K562 (cell line): ENCODE measurements at regions not wholly inside any gene's neighbourhood (a gene's known extent, or its start where the extent isn't known, plus 50 kb on each side); places are given as distances from the start of the nearest gene placed in this dataset.

Experiments
- ATAC-seq: fragments of 200-7000 bp; cut with Tn5 transposase; 3 replicates; pipeline ENCODE4 v1.9.1; 2020; ENCODE audit warnings: moderate library complexity
- BruUV-seq: library from RNA; stranded (reverse); fragments of 400-500 nt; replicated peaks from 2 replicates; lab custom pipeline; 2021; lab: Mats Ljungman, UMichigan
- CTCF ChIA-PET: fragments of 300-600 bp; formaldehyde crosslinking; extraction: SDS; loops from one replicate; lab custom pipeline; 2021; ENCODE audit warnings: low intra/inter-chr PET ratio; lab: Yijun Ruan, JAX
- POLR2A ChIA-PET: fragments of 300-600, 350-650 bp; sonication (Branson Sonifier 250); formaldehyde crosslinking; extraction: SDS; loops from one replicate; lab custom pipeline; 2021; ENCODE audit warnings: antibody characterized with exemption, inconsistent platforms; lab: Yijun Ruan, JAX
- DNase-seq, 4 experiments: peaks; one replicate each; pipeline versions ENCODE4 v3.0.0 to v3.0.0-alpha.2; 2011 to 2018; ENCODE audit warnings: low spot score in 3 of 4, mixed read lengths in 3 of 4; ENCODE audit errors: extremely low read depth in 1 of 4
- FAIRE-seq: peaks from 2 replicates; lab custom pipeline; 2011; peaks lifted over from hg19 to GRCh38; lab: Jason Lieb, UNC
- H2AFZ ChIP-seq: 2 replicates; pipeline ENCODE4 v1.6.0; 2011; ENCODE audit warnings: low read depth, low read length, control low read depth, inconsistent platforms
- H3K27ac ChIP-seq: fragments of 200-600 bp; 3 replicates; pipeline ENCODE4 v1.8.0; 2011; ENCODE audit warnings: low read depth, mild to moderate bottlenecking, control low read depth, inconsistent platforms, low read length, moderate library complexity, mixed read lengths; ENCODE audit errors: extremely low read depth
- H3K27me3 ChIP-seq, 2 experiments: fragments of 300-600 bp in 1 of 2; 2 replicates in 1 of 2; 3 replicates in 1 of 2; pipeline versions ENCODE4 v1.6.0 to v1.8.0; 2011; ENCODE audit warnings: inconsistent platforms in 2 of 2, low read length in 2 of 2, mild to moderate bottlenecking in 1 of 2, mixed read lengths in 1 of 2, moderate library complexity in 1 of 2; ENCODE audit not compliant: control insufficient read depth in 2 of 2, insufficient read depth in 2 of 2
- H3K36me3 ChIP-seq: fragments of 300-600 bp; 3 replicates; pipeline ENCODE4 v1.8.0; 2011; ENCODE audit warnings: mild to moderate bottlenecking, low read length, inconsistent platforms; ENCODE audit not compliant: control insufficient read depth, insufficient read depth
- H3K4me1 ChIP-seq, 2 experiments: fragments of 200-600 bp in 1 of 2; replicated peaks in 1 of 2; 2 replicates in 1 of 2; 3 replicates in 1 of 2; pipeline versions ENCODE4 v1.5.1 to v1.8.0; 2011; ENCODE audit warnings: inconsistent platforms in 2 of 2, low read length in 2 of 2, mild to moderate bottlenecking in 1 of 2, mixed read lengths in 1 of 2, moderate library complexity in 1 of 2; ENCODE audit not compliant: control insufficient read depth in 2 of 2, insufficient read depth in 2 of 2
- H3K4me2 ChIP-seq: 2 replicates; pipeline ENCODE4 v1.6.1; 2011; ENCODE audit warnings: low read length, control low read depth, inconsistent platforms, mixed read lengths; ENCODE audit not compliant: insufficient read depth
- H3K4me3 ChIP-seq: fragments of 200-600 bp; sonication (generic), shearing (Covaris generic); 2 replicates; pipeline ENCODE4 v1.5.1; 2016; ENCODE audit warnings: control low read depth, inconsistent platforms
- H3K79me2 ChIP-seq: fragments of 200-600 bp; 3 replicates; pipeline ENCODE4 v1.8.0; 2011; ENCODE audit warnings: low read length, inconsistent platforms; ENCODE audit not compliant: control insufficient read depth, insufficient read depth
- H3K9ac ChIP-seq, 2 experiments: 2 replicates each; pipeline versions ENCODE4 v1.6.0 to v1.6.1; 2011; ENCODE audit warnings: low read depth in 2 of 2, low read length in 2 of 2, control low read depth in 1 of 2, inconsistent platforms in 1 of 2, mild to moderate bottlenecking in 1 of 2, mixed read lengths in 1 of 2; ENCODE audit not compliant: insufficient read depth in 1 of 2
- H3K9me1 ChIP-seq: one replicate; pipeline ENCODE4 v1.6.0; 2011; ENCODE audit warnings: inconsistent platforms, mild to moderate bottlenecking, low read length, moderate library complexity; ENCODE audit not compliant: control insufficient read depth, insufficient read depth
- H3K9me3 ChIP-seq: replicated peaks from 2 replicates; pipeline ENCODE4 v1.5.1; 2011; ENCODE audit warnings: low read depth, low read length, inconsistent platforms; ENCODE audit not compliant: control insufficient read depth, insufficient read depth
- H4K20me1 ChIP-seq: replicated peaks from 2 replicates; pipeline ENCODE4 v1.6.1; 2011; ENCODE audit warnings: low read length, inconsistent platforms, mixed read lengths; ENCODE audit not compliant: control insufficient read depth, insufficient read depth
- CCAR2 ChIP-seq: fragments of 200-400 bp; formaldehyde crosslinking; IDR thresholded peaks from 2 replicates; pipeline ENCODE4 v1.6.1; 2017; ENCODE audit warnings: mild to moderate bottlenecking, low read depth, low read length
- TARDBP ChIP-seq: fragments of 450-650 bp; IDR thresholded peaks from 2 replicates; pipeline ENCODE4 v1.6.1; 2016
- ZNF121 ChIP-seq: sonication (generic); formaldehyde crosslinking; conservative IDR thresholded peaks from 2 replicates; pipeline ENCODE4 v1.8.0; 2022; ENCODE audit warnings: missing genetic modification reagents
- ZNF644 ChIP-seq: fragments of 200-800 bp; sonication (Bioruptor generic); IDR thresholded peaks from 2 replicates; pipeline ENCODE4 v1.6.1; 2016; ENCODE audit warnings: low read depth, missing genetic modification characterization, missing compliant biosample characterization
- WGBS: fragments of 100-300 bp; shearing (Covaris generic); methylation state at CpG from one replicate; pipeline ENCODE4 v1.1.6; 2016; ENCODE audit warnings: low coverage, mixed read lengths; ENCODE audit not compliant: insufficient coverage; ENCODE audit errors: missing lambda C conversion rate; 5-methylcytosine and 5-hydroxymethylcytosine counted together
- in situ Hi-C: fragments of 300-500 bp; cut with MboI; formaldehyde crosslinking; loops from 4 replicates; pipeline ENCODE4 v1.15.0; 2018; ENCODE audit warnings: inconsistent platforms, mixed read lengths
- intact Hi-C: fragments of 100-400 bp; cut with micrococcal nuclease; formaldehyde crosslinking; loops from 2 replicates; pipeline ENCODE4 v1.14.2; 2022
- TF ChIP-seq, protein P1 (sequence below): fragments of 250-450 bp; sonication (Bioruptor Pico); IDR thresholded peaks from 2 replicates; pipeline ENCODE4 v1.8.0; 2022; ENCODE audit warnings: inconsistent platforms
- TF ChIP-seq, protein P2 (sequence below): fragments of 250-450 bp; sonication (Bioruptor Pico); IDR thresholded peaks from 2 replicates; pipeline ENCODE4 v1.5.0; 2021
- TF ChIP-seq, protein P3 (sequence below): sonication (generic); formaldehyde crosslinking; IDR thresholded peaks from 2 replicates; pipeline ENCODE4 v1.5.0; 2020; ENCODE audit warnings: missing genetic modification reagents

GRCh38 chr9:11868795-11869194 is 824.4 kb upstream of the TYRP1 start (continued):
- no peak for TF ChIP-seq ZNF644 (tag)
- TF ChIP-seq, protein P1, sequence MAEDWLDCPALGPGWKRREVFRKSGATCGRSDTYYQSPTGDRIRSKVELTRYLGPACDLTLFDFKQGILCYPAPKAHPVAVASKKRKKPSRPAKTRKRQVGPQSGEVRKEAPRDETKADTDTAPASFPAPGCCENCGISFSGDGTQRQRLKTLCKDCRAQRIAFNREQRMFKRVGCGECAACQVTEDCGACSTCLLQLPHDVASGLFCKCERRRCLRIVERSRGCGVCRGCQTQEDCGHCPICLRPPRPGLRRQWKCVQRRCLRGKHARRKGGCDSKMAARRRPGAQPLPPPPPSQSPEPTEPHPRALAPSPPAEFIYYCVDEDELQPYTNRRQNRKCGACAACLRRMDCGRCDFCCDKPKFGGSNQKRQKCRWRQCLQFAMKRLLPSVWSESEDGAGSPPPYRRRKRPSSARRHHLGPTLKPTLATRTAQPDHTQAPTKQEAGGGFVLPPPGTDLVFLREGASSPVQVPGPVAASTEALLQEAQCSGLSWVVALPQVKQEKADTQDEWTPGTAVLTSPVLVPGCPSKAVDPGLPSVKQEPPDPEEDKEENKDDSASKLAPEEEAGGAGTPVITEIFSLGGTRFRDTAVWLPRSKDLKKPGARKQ (CRISPR knock-in tag), result no peak
- TF ChIP-seq ZNF121 (CRISPR knock-in tag), result no peak
- TF ChIP-seq CCAR2, result no peak
- TF ChIP-seq TARDBP, result no peak

- 0% methylated on average over 5 of the region's 5 CpGs for WGBS
- DNase-seq (no peak), ATAC-seq (no peak), FAIRE-seq (no peak)
- intact Hi-C loops (no loop called here), in situ Hi-C loops (no loop called here)
- CTCF ChIA-PET, result no interaction called here
- no peaks in the 10 kb centered on the region for H3K79me2 ChIP-seq
- H2AFZ ChIP-seq, result no peak overlapping the region
- H3K27me3 ChIP-seq, result no peaks in the 10 kb centered on the region
- no peaks in the 10 kb centered on the region for H3K9me3 ChIP-seq
- no peak overlapping the region for H3K9ac ChIP-seq
- TF ChIP-seq, protein P2, sequence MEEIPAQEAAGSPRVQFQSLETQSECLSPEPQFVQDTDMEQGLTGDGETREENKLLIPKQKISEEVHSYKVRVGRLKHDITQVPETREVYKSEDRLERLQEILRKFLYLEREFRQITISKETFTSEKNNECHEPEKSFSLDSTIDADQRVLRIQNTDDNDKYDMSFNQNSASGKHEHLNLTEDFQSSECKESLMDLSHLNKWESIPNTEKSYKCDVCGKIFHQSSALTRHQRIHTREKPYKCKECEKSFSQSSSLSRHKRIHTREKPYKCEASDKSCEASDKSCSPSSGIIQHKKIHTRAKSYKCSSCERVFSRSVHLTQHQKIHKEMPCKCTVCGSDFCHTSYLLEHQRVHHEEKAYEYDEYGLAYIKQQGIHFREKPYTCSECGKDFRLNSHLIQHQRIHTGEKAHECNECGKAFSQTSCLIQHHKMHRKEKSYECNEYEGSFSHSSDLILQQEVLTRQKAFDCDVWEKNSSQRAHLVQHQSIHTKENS (CRISPR knock-in tag), result no peak
- TF ChIP-seq, protein P3, sequence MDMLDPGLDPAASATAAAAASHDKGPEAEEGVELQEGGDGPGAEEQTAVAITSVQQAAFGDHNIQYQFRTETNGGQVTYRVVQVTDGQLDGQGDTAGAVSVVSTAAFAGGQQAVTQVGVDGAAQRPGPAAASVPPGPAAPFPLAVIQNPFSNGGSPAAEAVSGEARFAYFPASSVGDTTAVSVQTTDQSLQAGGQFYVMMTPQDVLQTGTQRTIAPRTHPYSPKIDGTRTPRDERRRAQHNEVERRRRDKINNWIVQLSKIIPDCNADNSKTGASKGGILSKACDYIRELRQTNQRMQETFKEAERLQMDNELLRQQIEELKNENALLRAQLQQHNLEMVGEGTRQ (CRISPR knock-in tag), result no peak
- POLR2A ChIA-PET, result no interaction called here
- H3K4me3 ChIP-seq, result no peak overlapping the region
- no peaks in the 10 kb centered on the region for H3K4me1 ChIP-seq
- no peak overlapping the region for H3K27ac ChIP-seq
- H3K36me3 ChIP-seq, result no peaks in the 10 kb centered on the region
- no peak overlapping the region for H3K4me2 ChIP-seq
- BruUV-seq, result no TSS peak
- H4K20me1 ChIP-seq, result no peaks in the 10 kb centered on the region
- no peaks in the 10 kb centered on the region for H3K9me1 ChIP-seq
Measured at GRCh38 chr9:11871852-11872251, 821.3 kb upstream of the TYRP1 start.
